ENCODE measurements at regions not wholly inside any gene's neighbourhood (a gene's known extent, or its start where the extent isn't known, plus 50 kb on each side); places are given as distances from the start of the nearest gene placed in this dataset.

GRCh38 chr2:82538590-82539279 is 1920.3 kb downstream of the SUCLG1 start:
- TF ChIP-seq CTCF (IDR thresholded peaks at IDR 0.05) (no peak), POLR2A (IDR thresholded peaks at IDR 0.05) (no peak)
